ENCODE measurements at regions not wholly inside any gene's neighbourhood (a gene's known extent, or its start where the extent isn't known, plus 50 kb on each side); places are given as distances from the start of the nearest gene placed in this dataset.
"Not testable (repeated sequence)": the region's sequence is repeated elsewhere in the genome, so short reads cannot be mapped to it uniquely, and the experiment has no call there.

DNA sequence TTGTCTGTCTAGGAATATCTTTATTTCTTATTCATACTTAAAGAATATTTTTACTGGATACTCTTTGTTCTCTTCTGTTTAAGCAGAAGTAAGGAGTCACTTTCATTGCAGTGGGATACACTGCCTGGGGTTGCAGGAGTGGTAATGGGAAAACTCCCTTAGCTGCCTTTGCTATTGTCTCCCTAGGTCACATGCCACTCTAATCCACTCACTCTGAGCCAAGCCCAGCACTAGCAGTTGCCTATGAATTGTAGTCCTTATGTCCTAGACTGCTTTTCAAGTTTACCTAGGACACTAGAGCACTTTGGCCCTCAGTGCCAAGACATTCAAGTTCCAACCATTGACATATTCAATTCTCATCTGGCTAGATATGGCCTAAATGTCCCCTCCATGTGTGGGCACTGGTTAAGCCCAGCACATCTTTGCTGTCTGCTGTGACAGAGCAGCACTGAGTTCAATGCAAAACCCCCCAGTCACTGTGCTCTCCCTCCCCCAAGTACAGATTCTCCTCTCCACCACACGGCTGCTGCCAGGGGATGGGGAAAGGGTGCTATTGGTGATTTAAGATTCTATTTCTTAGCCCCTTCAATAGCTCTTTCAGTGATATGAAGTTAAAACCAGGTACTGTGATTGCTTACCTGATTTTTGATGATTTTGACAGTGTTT lies 991.7 kb upstream of the KCND2 start:
- TF ChIP-seq, protein P1, sequence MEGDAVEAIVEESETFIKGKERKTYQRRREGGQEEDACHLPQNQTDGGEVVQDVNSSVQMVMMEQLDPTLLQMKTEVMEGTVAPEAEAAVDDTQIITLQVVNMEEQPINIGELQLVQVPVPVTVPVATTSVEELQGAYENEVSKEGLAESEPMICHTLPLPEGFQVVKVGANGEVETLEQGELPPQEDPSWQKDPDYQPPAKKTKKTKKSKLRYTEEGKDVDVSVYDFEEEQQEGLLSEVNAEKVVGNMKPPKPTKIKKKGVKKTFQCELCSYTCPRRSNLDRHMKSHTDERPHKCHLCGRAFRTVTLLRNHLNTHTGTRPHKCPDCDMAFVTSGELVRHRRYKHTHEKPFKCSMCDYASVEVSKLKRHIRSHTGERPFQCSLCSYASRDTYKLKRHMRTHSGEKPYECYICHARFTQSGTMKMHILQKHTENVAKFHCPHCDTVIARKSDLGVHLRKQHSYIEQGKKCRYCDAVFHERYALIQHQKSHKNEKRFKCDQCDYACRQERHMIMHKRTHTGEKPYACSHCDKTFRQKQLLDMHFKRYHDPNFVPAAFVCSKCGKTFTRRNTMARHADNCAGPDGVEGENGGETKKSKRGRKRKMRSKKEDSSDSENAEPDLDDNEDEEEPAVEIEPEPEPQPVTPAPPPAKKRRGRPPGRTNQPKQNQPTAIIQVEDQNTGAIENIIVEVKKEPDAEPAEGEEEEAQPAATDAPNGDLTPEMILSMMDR (IDR thresholded peaks at IDR 0.05), result no peak

DNA sequence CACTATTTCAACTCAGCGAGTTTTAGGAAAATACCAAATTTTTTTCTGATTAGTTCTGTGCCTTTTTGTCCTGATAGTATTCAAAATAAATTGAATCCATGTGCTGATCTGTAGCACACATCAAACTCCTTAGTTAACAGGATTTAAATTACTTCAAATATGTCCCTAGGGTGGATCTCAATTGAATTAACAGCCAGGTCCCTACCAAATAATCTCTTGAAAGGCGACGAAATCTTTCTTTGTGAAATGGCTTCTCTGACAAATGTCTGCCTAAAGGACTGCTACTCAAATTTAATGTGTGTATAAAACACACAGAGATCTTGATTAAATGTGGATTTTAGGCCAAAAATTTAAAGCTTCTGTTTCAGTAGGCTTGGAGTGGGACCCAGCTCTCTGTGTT lies 989.6 kb upstream of the KCND2 start:
- Histone ChIP-seq H3K4me3 (no peak overlapping the region), H3K27me3 (no peaks in the 10 kb centered on the region), H3K27ac (no peak overlapping the region), H3K9me3 (no peaks in the 10 kb centered on the region), H3K4me1 (no peaks in the 10 kb centered on the region), H3K36me3 (no peaks in the 10 kb centered on the region)
- TF ChIP-seq, protein P1 (IDR thresholded peaks at IDR 0.05), result no peak
- intact Hi-C loops (cut with DNase I), result no loop called here
- DNase-seq, result no peak
- ATAC-seq, result no peak

More for the DNA sequence above, 991.7 kb upstream of the KCND2 start:
- no peaks in the 10 kb centered on the region for H3K27me3 ChIP-seq
- no peak overlapping the region for H3K4me3 ChIP-seq
- DNase-seq (no peak), ATAC-seq (no peak)
- no peaks in the 10 kb centered on the region for H3K36me3 ChIP-seq
- H3K9me3 ChIP-seq, result no peaks in the 10 kb centered on the region
- H3K4me1 ChIP-seq, result no peaks in the 10 kb centered on the region
- intact Hi-C loops (cut with DNase I), result no loop called here
- H3K27ac ChIP-seq, result no peak overlapping the region

DNA sequence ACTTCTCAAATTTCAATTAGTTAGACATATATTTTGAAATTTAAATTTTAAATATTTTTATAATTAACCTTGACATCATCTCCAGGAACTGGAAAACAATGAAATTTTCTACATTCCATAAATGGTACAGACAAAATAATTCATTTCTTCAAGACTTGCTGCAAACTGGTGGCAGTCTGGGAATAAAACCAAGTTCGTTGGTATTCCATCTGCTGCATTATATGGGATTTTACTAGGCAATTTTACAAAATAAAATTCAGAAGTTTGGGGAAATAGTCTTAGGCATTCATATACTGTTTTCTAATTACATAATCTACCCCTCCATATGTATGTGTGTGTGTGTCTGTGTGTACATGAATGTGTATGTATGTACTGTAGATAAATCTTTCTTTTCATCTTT lies 984.6 kb upstream of the KCND2 start:
- intact Hi-C loops (cut with DNase I), result no loop called here
- no peaks in the 10 kb centered on the region for H3K4me1 ChIP-seq
- no peaks in the 10 kb centered on the region for H3K36me3 ChIP-seq
- DNase-seq (no peak), ATAC-seq (no peak)
- H3K27ac ChIP-seq, result no peak overlapping the region
- no peaks in the 10 kb centered on the region for H3K27me3 ChIP-seq
- no peak overlapping the region for H3K4me3 ChIP-seq
- TF ChIP-seq, protein P1 (IDR thresholded peaks at IDR 0.05), result no peak
- H3K9me3 ChIP-seq, result no peaks in the 10 kb centered on the region

DNA sequence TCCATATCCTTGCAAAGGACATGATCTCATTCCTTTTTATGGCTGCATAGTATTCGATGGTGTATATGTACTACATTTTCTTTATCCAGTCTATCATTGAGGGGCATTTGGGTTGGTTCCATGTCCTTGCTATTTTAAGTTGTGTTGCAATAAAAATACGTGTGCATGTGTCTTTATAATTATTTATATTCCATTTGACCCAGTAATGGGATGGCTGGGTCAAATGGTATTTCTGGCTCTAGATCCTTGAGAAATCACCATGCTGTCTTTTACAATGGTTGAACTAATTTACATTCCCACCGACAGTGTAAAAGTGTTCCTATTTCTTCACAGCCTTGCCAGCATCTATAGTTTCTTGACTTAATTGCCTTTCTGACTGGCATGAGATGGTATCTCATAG lies 972.6 kb upstream of the KCND2 start:
- H3K4me3 ChIP-seq; H3K27me3 ChIP-seq; H3K4me1 ChIP-seq; ATAC-seq; H3K36me3 ChIP-seq; intact Hi-C loops (cut with DNase I); H3K27ac ChIP-seq; H3K9me3 ChIP-seq; DNase-seq: not testable (repeated sequence)

DNA sequence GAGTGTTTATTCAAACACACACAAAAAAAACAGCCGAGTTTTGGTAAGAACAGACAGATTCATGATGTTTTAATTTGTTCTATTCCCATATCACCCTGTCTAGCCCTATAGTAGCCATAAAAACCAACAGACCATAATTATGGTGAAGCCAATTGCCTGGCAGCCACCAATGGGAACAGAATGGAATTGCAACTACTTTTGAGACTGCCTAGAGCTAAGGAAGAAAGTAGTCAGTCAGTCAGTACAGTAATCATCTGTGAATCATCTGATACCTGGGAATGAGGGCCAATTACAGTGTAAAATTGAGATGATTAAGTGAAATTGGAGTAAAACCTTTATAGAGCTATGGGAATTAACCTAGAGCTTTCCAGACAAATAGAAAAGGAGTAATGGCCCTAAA lies 952.7 kb upstream of the KCND2 start:
- no peak overlapping the region for H3K4me3 ChIP-seq
- TF ChIP-seq, protein P1 (IDR thresholded peaks at IDR 0.05), result no peak
- DNase-seq (no peak), ATAC-seq (no peak)
- no peak overlapping the region for H3K27ac ChIP-seq
- H3K4me1 ChIP-seq, result no peaks in the 10 kb centered on the region
- no peaks in the 10 kb centered on the region for H3K27me3 ChIP-seq
- H3K36me3 ChIP-seq, result no peaks in the 10 kb centered on the region
- intact Hi-C loops (cut with DNase I), result no loop called here
- no peaks in the 10 kb centered on the region for H3K9me3 ChIP-seq

DNA sequence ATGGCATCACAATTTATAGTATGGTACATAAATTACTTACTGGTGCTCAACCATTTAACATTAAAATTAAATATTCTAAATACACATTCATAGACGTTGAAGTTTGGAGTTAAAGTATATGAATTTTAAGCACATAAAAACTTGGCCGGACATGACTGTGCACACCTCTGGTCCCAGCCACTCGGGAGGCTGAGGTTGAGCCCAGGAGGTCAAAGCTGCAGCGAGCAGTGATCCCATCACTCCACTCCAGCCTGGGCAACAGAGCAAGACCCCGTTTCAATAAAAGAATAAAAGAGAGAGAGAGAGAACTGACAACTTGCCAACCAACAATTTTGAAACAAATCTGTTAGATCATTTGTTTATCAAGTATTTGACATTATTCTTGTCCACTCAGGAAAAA lies 943.3 kb upstream of the KCND2 start:
- TF ChIP-seq, protein P1 (IDR thresholded peaks at IDR 0.05), result no peak
- no peak for ATAC-seq
- intact Hi-C loops (cut with DNase I), result no loop called here

More for the DNA sequence above, 943.3 kb upstream of the KCND2 start:
- H3K9me3 ChIP-seq, result no peaks in the 10 kb centered on the region
- H3K4me3 ChIP-seq, result no peak overlapping the region
- H3K4me1 ChIP-seq, result no peaks in the 10 kb centered on the region
- H3K27me3 ChIP-seq, result no peaks in the 10 kb centered on the region
- no peak for DNase-seq
- H3K27ac ChIP-seq, result no peak overlapping the region
- H3K36me3 ChIP-seq, result no peaks in the 10 kb centered on the region
